PC-3 (cell line): ENCODE measurements at regions not wholly inside any gene's neighbourhood (a gene's known extent, or its start where the extent isn't known, plus 50 kb on each side); places are given as distances from the start of the nearest gene placed in this dataset.
A peak's percentile ranks its signal among the peaks of the same experiment; 100 is the strongest.

ENCODE experiments used
- ATAC-seq: fragments of 200-7000 bp; cut with Tn5 transposase; 2 replicates; pipeline ENCODE4 v1.9.1; 2020; ENCODE audit warnings: mild to moderate bottlenecking, moderate library complexity
- BruUV-seq: library from RNA; stranded (reverse); fragments of 400-500 nt; replicated peaks from 2 replicates; lab custom pipeline; 2021; lab: Mats Ljungman, UMichigan
- CTCF ChIA-PET: fragments of 300-600 bp; sonication (Branson Sonifier 250); formaldehyde crosslinking; loops from one replicate; lab custom pipeline; 2022; ENCODE audit warnings: antibody characterized with exemption; lab: Charles Lee
- POLR2A ChIA-PET: fragments of 300-600 bp; sonication (Branson Sonifier 250); formaldehyde crosslinking; loops from one replicate; lab custom pipeline; 2022; ENCODE audit warnings: antibody characterized with exemption; ENCODE audit not compliant: unreplicated experiment; lab: Charles Lee
- DNase-seq: peaks from one replicate; pipeline ENCODE4 v3.0.0-alpha.2; 2015
- H2AFZ ChIP-seq: fragments of 300-600 bp; sonication (generic); 2 replicates; pipeline ENCODE4 v1.6.0; 2016; ENCODE audit warnings: antibody characterized with exemption, low read length
- H3F3A ChIP-seq: fragments of 300-600 bp; sonication (generic); one replicate; pipeline ENCODE4 v1.6.0; 2017; ENCODE audit warnings: antibody characterized with exemption, low read length, control low read depth, mild to moderate bottlenecking; ENCODE audit not compliant: unreplicated experiment
- H3K27ac ChIP-seq: fragments of 300-600 bp; sonication (generic); 2 replicates; pipeline ENCODE4 v1.5.1; 2016; ENCODE audit warnings: mild to moderate bottlenecking, low read length
- H3K27me3 ChIP-seq: fragments of 300-600 bp; sonication (generic); 2 replicates; pipeline ENCODE4 v1.6.1; 2016; ENCODE audit warnings: low read length, mixed read lengths
- H3K36me3 ChIP-seq: fragments of 300-600 bp; sonication (generic); 2 replicates; pipeline ENCODE4 v1.6.1; 2016; ENCODE audit warnings: low read depth, mixed run types, low read length, mixed read lengths
- H3K4me1 ChIP-seq: fragments of 300-600 bp; sonication (generic); 2 replicates; pipeline ENCODE4 v1.5.1; 2016; ENCODE audit warnings: low read length; ENCODE audit not compliant: insufficient read depth
- H3K4me2 ChIP-seq: fragments of 300-600 bp; sonication (generic); 2 replicates; pipeline ENCODE4 v1.6.0; 2016; ENCODE audit warnings: low read length
- H3K4me3 ChIP-seq: fragments of 300-600 bp; sonication (generic); 2 replicates; pipeline ENCODE4 v1.5.1; 2016; ENCODE audit warnings: mild to moderate bottlenecking, low read length, mixed read lengths
- H3K79me2 ChIP-seq: fragments of 300-600 bp; sonication (generic); 2 replicates; pipeline ENCODE4 v1.6.1; 2017; ENCODE audit warnings: low read length, mixed read lengths
- H3K9ac ChIP-seq: fragments of 300-600 bp; sonication (generic); 2 replicates; pipeline ENCODE4 v1.6.0; 2016; ENCODE audit warnings: mild to moderate bottlenecking, low read length
- H3K9me2 ChIP-seq: fragments of 300-600 bp; sonication (generic); replicated peaks from 2 replicates; pipeline ENCODE4 v1.6.1; 2016; ENCODE audit warnings: mixed run types, low read length, mixed read lengths
- H3K9me3 ChIP-seq: fragments of 300-600 bp; sonication (generic); 2 replicates; pipeline ENCODE4 v1.6.1; 2016; ENCODE audit warnings: low read length, mixed read lengths
- H4K20me1 ChIP-seq: fragments of 300-600 bp; sonication (generic); 2 replicates; pipeline ENCODE4 v1.6.1; 2016; ENCODE audit warnings: low read length, mixed read lengths
- CTCF ChIP-seq: fragments of 300-600 bp; sonication (generic); conservative IDR thresholded peaks from 2 replicates; pipeline ENCODE4 v1.5.1; 2017; ENCODE audit warnings: antibody characterized with exemption, low read depth, mild to moderate bottlenecking, low read length
- EZH2 ChIP-seq: fragments of 300-600 bp; sonication (generic); IDR thresholded peaks from one replicate; pipeline ENCODE4 v1.6.1; 2017; ENCODE audit warnings: antibody characterized with exemption, mild to moderate bottlenecking, low read length; ENCODE audit not compliant: unreplicated experiment
- EZH2phosphoT487 ChIP-seq: fragments of 300-600 bp; sonication (generic); IDR thresholded peaks from 2 replicates; pipeline ENCODE4 v1.6.1; 2018; ENCODE audit warnings: mild to moderate bottlenecking, antibody characterized with exemption, low read length, borderline replicate concordance
- intact Hi-C: fragments of 100-400 bp; cut with micrococcal nuclease; formaldehyde crosslinking; loops from 2 replicates; pipeline ENCODE4 v1.9.0; 2023

- POLR2A ChIA-PET = no interaction called here
- TF ChIP-seq EZH2phosphoT487 (no peak), EZH2 (no peak)
Measured at GRCh38 chr12:11963841-11964471, 106.8 kb upstream of the BCL2L14 start.

GRCh38 chr12:11965258-11965910 lies 105.4 kb upstream of the BCL2L14 start:
- Histone ChIP-seq H3K4me1 (peaks cover 7% of the 10 kb centered on the region; the same call in 1 of the 2 replicates), H3K9ac (no peak overlapping the region), H3K4me2 (no peak overlapping the region), H3F3A (no peaks in the 10 kb centered on the region), H3K79me2 (no peaks in the 10 kb centered on the region), H3K9me2 (no peaks in the 10 kb centered on the region), H3K27me3 (no peaks in the 10 kb centered on the region), H3K4me3 (no peak overlapping the region), H3K27ac (no peak overlapping the region), H3K36me3 (no peaks in the 10 kb centered on the region), H2AFZ (no peak overlapping the region), H3K9me3 (no peaks in the 10 kb centered on the region), H4K20me1 (no peaks in the 10 kb centered on the region)
- ATAC-seq (no peak), DNase-seq (no peak)
- intact Hi-C loops = no loop called here
- ChIA-PET CTCF (no interaction called here), POLR2A (no interaction called here)
- no peak for TF ChIP-seq CTCF
- no peak for TF ChIP-seq EZH2
- TF ChIP-seq EZH2phosphoT487 = no peak
- no TSS peak for BruUV-seq

More at GRCh38 chr12:11963841-11964471, 106.8 kb upstream of the BCL2L14 start:
- BruUV-seq = no TSS peak
- DNase-seq = no peak
- Histone ChIP-seq H3K9me3 (no peaks in the 10 kb centered on the region), H2AFZ (no peak overlapping the region), H3K27ac (no peak overlapping the region), H3K4me1 (peaks cover 18% of the 10 kb centered on the region), H3K9me2 (no peaks in the 10 kb centered on the region), H3K4me3 (no peak overlapping the region), H3K36me3 (no peaks in the 10 kb centered on the region), H3F3A (no peaks in the 10 kb centered on the region), H3K79me2 (no peaks in the 10 kb centered on the region), H3K4me2 (no peak overlapping the region), H3K27me3 (no peaks in the 10 kb centered on the region), H4K20me1 (no peaks in the 10 kb centered on the region), H3K9ac (no peak overlapping the region)
- CTCF ChIA-PET = no interaction called here
- no peak for ATAC-seq
- intact Hi-C loops = no loop called here

GRCh38 chr12:11967376-11968047 lies 103.2 kb upstream of the BCL2L14 start:
- Histone ChIP-seq H3K9me2 (no peaks in the 10 kb centered on the region), H2AFZ (no peak overlapping the region), H3K4me2 (no peak overlapping the region), H3K27ac (no peak overlapping the region), H3K4me3 (no peak overlapping the region), H3K36me3 (no peaks in the 10 kb centered on the region), H3K79me2 (no peaks in the 10 kb centered on the region), H3K9ac (no peak overlapping the region), H3K4me1 (peaks cover 7% of the 10 kb centered on the region; the same call in 1 of the 2 replicates), H3K9me3 (no peaks in the 10 kb centered on the region), H3F3A (no peaks in the 10 kb centered on the region), H4K20me1 (no peaks in the 10 kb centered on the region), H3K27me3 (no peaks in the 10 kb centered on the region)
- no peak for ATAC-seq
- intact Hi-C loops = no loop called here
- BruUV-seq = no TSS peak
- ChIA-PET CTCF (interaction anchor here (0.6 to 0.7 kb wide), 2 partner anchors 10 to 461 kb away, joined by 3 to 7 read pairs; no protein-coding TSS in a partner anchor), POLR2A (no interaction called here)
- TF ChIP-seq EZH2 (no peak), CTCF (no peak), EZH2phosphoT487 (no peak)
- peak; percentile 8 for DNase-seq
